PC-9 (cell line): ENCODE measurements at regions not wholly inside any gene's neighbourhood (a gene's known extent, or its start where the extent isn't known, plus 50 kb on each side); places are given as distances from the start of the nearest gene placed in this dataset.

ENCODE experiments used
- EZH2 ChIP-seq: fragments of 200-600 bp; sonication (generic); IDR thresholded peaks from 2 replicates; pipeline ENCODE4 v1.8.0; 2017; ENCODE audit warnings: antibody characterized with exemption, low read depth
- TF ChIP-seq, protein P1 (sequence below): fragments of 200-600 bp; sonication (generic); conservative IDR thresholded peaks from 2 replicates; pipeline ENCODE4 v1.6.1; 2017; ENCODE audit warnings: mixed run types, antibody characterized with exemption, mild to moderate bottlenecking, moderate library complexity

GRCh38 chr6:69584913-69585729, 211.7 kb downstream of the LMBRD1 start:
- TF ChIP-seq, protein P1, sequence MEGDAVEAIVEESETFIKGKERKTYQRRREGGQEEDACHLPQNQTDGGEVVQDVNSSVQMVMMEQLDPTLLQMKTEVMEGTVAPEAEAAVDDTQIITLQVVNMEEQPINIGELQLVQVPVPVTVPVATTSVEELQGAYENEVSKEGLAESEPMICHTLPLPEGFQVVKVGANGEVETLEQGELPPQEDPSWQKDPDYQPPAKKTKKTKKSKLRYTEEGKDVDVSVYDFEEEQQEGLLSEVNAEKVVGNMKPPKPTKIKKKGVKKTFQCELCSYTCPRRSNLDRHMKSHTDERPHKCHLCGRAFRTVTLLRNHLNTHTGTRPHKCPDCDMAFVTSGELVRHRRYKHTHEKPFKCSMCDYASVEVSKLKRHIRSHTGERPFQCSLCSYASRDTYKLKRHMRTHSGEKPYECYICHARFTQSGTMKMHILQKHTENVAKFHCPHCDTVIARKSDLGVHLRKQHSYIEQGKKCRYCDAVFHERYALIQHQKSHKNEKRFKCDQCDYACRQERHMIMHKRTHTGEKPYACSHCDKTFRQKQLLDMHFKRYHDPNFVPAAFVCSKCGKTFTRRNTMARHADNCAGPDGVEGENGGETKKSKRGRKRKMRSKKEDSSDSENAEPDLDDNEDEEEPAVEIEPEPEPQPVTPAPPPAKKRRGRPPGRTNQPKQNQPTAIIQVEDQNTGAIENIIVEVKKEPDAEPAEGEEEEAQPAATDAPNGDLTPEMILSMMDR: no peak
- TF ChIP-seq EZH2: no peak
